ENCODE measurements at regions not wholly inside any gene's neighbourhood (a gene's known extent, or its start where the extent isn't known, plus 50 kb on each side); places are given as distances from the start of the nearest gene placed in this dataset.

GRCh38 chr14:53655080-53655785 lies 301.4 kb downstream of the BMP4 start:
- no peaks in the 10 kb centered on the region for H3K9me3 ChIP-seq
- H3K36me3 ChIP-seq = no peaks in the 10 kb centered on the region
- ATAC-seq (no peak), DNase-seq (no peak)
- TF ChIP-seq CTCF (IDR thresholded peaks at IDR 0.05) = no peak
- no peak overlapping the region for H3K4me3 ChIP-seq
- intact Hi-C loops (cut with DNase I) = no loop called here
- H3K27ac ChIP-seq = no peak overlapping the region
- H3K4me1 ChIP-seq = no peaks in the 10 kb centered on the region
- H3K27me3 ChIP-seq = no peaks in the 10 kb centered on the region

GRCh38 chr14:53652068-53652467 lies 304.6 kb downstream of the BMP4 start:
- intact Hi-C loops (cut with DNase I) = no loop called here
- H3K9me3 ChIP-seq = no peaks in the 10 kb centered on the region
- TF ChIP-seq CTCF (IDR thresholded peaks at IDR 0.05) = no peak
- no peak overlapping the region for H3K27ac ChIP-seq
- ATAC-seq = no peak
- H3K4me3 ChIP-seq = no peak overlapping the region
- no peaks in the 10 kb centered on the region for H3K4me1 ChIP-seq
- no peaks in the 10 kb centered on the region for H3K36me3 ChIP-seq
- H3K27me3 ChIP-seq = no peaks in the 10 kb centered on the region
- DNase-seq = no peak

GRCh38 chr14:53651096-53651740 lies 305.4 kb downstream of the BMP4 start:
- Histone ChIP-seq H3K27me3 (no peaks in the 10 kb centered on the region), H3K27ac (no peak overlapping the region), H3K9me3 (no peaks in the 10 kb centered on the region), H3K4me1 (no peaks in the 10 kb centered on the region), H3K4me3 (no peak overlapping the region), H3K36me3 (no peaks in the 10 kb centered on the region)
- intact Hi-C loops (cut with DNase I) = no loop called here
- TF ChIP-seq CTCF (IDR thresholded peaks at IDR 0.05) = no peak
- DNase-seq (no peak), ATAC-seq (no peak)

- Histone ChIP-seq H3K9me3 (no peaks in the 10 kb centered on the region), H3K27ac (no peak overlapping the region), H3K36me3 (no peaks in the 10 kb centered on the region), H3K4me1 (no peaks in the 10 kb centered on the region), H3K4me3 (no peak overlapping the region), H3K27me3 (no peaks in the 10 kb centered on the region)
- ATAC-seq = no peak
- TF ChIP-seq CTCF (IDR thresholded peaks at IDR 0.05) = no peak
- intact Hi-C loops (cut with DNase I) = no loop called here
- DNase-seq = no peak
Observed at GRCh38 chr14:53646925-53647324, 309.7 kb downstream of the BMP4 start.

- DNase-seq = no peak
- no peaks in the 10 kb centered on the region for H3K27me3 ChIP-seq
- no peak overlapping the region for H3K4me3 ChIP-seq
- intact Hi-C loops (cut with DNase I) = no loop called here
- H3K36me3 ChIP-seq = no peaks in the 10 kb centered on the region
- no peaks in the 10 kb centered on the region for H3K9me3 ChIP-seq
- no peak overlapping the region for H3K27ac ChIP-seq
- no peaks in the 10 kb centered on the region for H3K4me1 ChIP-seq
- ATAC-seq = no peak
- TF ChIP-seq CTCF (IDR thresholded peaks at IDR 0.05) = no peak
Observed at GRCh38 chr14:53640695-53641094, 315.9 kb downstream of the BMP4 start.

All from left lung (tissue), 4 donors.